ENCODE measurements at regions not wholly inside any gene's neighbourhood (a gene's known extent, or its start where the extent isn't known, plus 50 kb on each side); places are given as distances from the start of the nearest gene placed in this dataset.

GRCh38 chr20:6184086-6184485 lies 61.3 kb upstream of the FERMT1 start:
- ChIA-PET CTCF (interaction anchor here (0.6 to 1.5 kb wide), 7 partner anchors 12 to 453 kb away, joined by 3 to 6 read pairs (median 3); no protein-coding TSS in a partner anchor), POLR2A (no interaction called here)
- Mint-ChIP-seq H3K4me1 (peaks cover 4% of the 10 kb centered on the region; the same call in 1 of the 2 replicates), H3K4me3 (no peak overlapping the region), H3K9me3 (peaks cover 15% of the 10 kb centered on the region), H3K27me3 (ENCODE audit: low read depth) (no peaks in the 10 kb centered on the region), H3K36me3 (no peaks in the 10 kb centered on the region), H3K27ac (no peak overlapping the region)
- DNase-seq (ENCODE audit: low spot score) (peak; percentile 24), ATAC-seq (peak; percentile 78)
- TF ChIP-seq HMGA2 (CRISPR knock-in tag; IDR thresholded peaks at IDR 0.05), result no peak
- TF ChIP-seq CTCF (IDR thresholded peaks at IDR 0.05), result 0 out of 2 replicates have a peak, but pooled peaks have one; percentile 24
- no peak for TF ChIP-seq OVOL2 (CRISPR knock-in tag; IDR thresholded peaks at IDR 0.05; ENCODE audit: borderline replicate concordance)
- TF ChIP-seq, protein P1, sequence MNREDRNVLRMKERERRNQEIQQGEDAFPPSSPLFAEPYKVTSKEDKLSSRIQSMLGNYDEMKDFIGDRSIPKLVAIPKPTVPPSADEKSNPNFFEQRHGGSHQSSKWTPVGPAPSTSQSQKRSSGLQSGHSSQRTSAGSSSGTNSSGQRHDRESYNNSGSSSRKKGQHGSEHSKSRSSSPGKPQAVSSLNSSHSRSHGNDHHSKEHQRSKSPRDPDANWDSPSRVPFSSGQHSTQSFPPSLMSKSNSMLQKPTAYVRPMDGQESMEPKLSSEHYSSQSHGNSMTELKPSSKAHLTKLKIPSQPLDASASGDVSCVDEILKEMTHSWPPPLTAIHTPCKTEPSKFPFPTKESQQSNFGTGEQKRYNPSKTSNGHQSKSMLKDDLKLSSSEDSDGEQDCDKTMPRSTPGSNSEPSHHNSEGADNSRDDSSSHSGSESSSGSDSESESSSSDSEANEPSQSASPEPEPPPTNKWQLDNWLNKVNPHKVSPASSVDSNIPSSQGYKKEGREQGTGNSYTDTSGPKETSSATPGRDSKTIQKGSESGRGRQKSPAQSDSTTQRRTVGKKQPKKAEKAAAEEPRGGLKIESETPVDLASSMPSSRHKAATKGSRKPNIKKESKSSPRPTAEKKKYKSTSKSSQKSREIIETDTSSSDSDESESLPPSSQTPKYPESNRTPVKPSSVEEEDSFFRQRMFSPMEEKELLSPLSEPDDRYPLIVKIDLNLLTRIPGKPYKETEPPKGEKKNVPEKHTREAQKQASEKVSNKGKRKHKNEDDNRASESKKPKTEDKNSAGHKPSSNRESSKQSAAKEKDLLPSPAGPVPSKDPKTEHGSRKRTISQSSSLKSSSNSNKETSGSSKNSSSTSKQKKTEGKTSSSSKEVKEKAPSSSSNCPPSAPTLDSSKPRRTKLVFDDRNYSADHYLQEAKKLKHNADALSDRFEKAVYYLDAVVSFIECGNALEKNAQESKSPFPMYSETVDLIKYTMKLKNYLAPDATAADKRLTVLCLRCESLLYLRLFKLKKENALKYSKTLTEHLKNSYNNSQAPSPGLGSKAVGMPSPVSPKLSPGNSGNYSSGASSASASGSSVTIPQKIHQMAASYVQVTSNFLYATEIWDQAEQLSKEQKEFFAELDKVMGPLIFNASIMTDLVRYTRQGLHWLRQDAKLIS (CRISPR knock-in tag; IDR thresholded peaks at IDR 0.05; ENCODE audit: borderline replicate concordance), result no peak

- no peak for ATAC-seq
- no peak for TF ChIP-seq GABPB1 (CRISPR knock-in tag; IDR thresholded peaks at IDR 0.05)
- no peak for TF ChIP-seq NFE2L1 (CRISPR knock-in tag; IDR thresholded peaks at IDR 0.05)
- TF ChIP-seq JAZF1 (CRISPR knock-in tag; IDR thresholded peaks at IDR 0.05), result no peak
- TF ChIP-seq FOXK1 (CRISPR knock-in tag; IDR thresholded peaks at IDR 0.05), result no peak
- Mint-ChIP-seq H3K4me1 (peaks cover 4% of the 10 kb centered on the region; the same call in 1 of the 2 replicates), H3K27ac (no peak overlapping the region), H3K4me3 (no peak overlapping the region), H3K36me3 (no peaks in the 10 kb centered on the region), H3K27me3 (ENCODE audit: low read depth) (no peaks in the 10 kb centered on the region), H3K9me3 (peaks cover 12% of the 10 kb centered on the region)
- ChIA-PET CTCF (interaction anchor here (1.4 kb wide), 1 partner anchor 23 kb away, joined by 4 read pairs; no protein-coding TSS in a partner anchor), POLR2A (no interaction called here)
- DNase-seq (ENCODE audit: low spot score), result no peak
Measured at GRCh38 chr20:6180531-6180930, 57.7 kb upstream of the FERMT1 start.

DNA sequence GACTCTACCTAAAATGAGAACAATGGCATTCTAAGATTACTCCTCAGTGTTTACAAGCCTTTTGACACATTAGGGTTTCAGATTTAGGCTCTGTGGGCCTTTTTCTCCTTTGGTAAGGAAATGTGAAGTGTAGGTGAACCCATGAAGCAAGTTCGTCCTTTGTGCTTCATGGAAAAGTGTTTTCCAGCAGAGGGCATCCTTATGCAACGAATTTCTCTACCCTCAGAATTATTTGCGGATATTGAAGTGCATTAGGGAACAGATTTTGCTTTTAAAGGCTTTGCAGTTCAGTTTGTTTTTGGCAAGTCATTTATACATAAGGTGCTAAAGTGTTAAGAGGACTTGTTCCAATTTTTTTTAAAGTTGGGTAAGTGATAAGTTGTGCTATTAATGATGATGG lies 55.7 kb upstream of the FERMT1 start:
- Mint-ChIP-seq H3K27ac (no peak overlapping the region), H3K4me3 (no peak overlapping the region), H3K36me3 (no peaks in the 10 kb centered on the region), H3K27me3 (ENCODE audit: low read depth) (no peaks in the 10 kb centered on the region), H3K9me3 (peaks cover 8% of the 10 kb centered on the region), H3K4me1 (peaks cover 4% of the 10 kb centered on the region; the same call in 1 of the 2 replicates)
- ChIA-PET POLR2A (no interaction called here), CTCF (no interaction called here)
- DNase-seq (ENCODE audit: low spot score) (no peak), ATAC-seq (peak; percentile 67; the same call in 1 of the 2 replicates)
- TF ChIP-seq TEAD4 (CRISPR knock-in tag; IDR thresholded peaks at IDR 0.05), result no peak
- no peak for TF ChIP-seq JAZF1 (CRISPR knock-in tag; IDR thresholded peaks at IDR 0.05)
- TF ChIP-seq NFYB (CRISPR knock-in tag; conservative IDR thresholded peaks at IDR 0.05; ENCODE audit: low read depth), result no peak
- TF ChIP-seq, protein P2, sequence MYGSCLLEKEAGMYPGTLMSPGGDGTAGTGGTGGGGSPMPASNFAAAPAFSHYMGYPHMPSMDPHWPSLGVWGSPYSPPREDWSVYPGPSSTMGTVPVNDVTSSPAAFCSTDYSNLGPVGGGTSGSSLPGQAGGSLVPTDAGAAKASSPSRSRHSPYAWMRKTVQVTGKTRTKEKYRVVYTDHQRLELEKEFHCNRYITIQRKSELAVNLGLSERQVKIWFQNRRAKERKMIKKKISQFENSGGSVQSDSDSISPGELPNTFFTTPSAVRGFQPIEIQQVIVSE (CRISPR knock-in tag; IDR thresholded peaks at IDR 0.05; ENCODE audit: borderline replicate concordance), result no peak
- no peak for TF ChIP-seq MXD4 (CRISPR knock-in tag; IDR thresholded peaks at IDR 0.05; ENCODE audit: borderline replicate concordance)
- TF ChIP-seq TCF7 (CRISPR knock-in tag; IDR thresholded peaks at IDR 0.05; ENCODE audit: low read depth), result no peak
- no peak for TF ChIP-seq MLX (CRISPR knock-in tag; IDR thresholded peaks at IDR 0.05)
- TF ChIP-seq NR1H2 (CRISPR knock-in tag; IDR thresholded peaks at IDR 0.05), result no peak
- no peak for TF ChIP-seq NFATC4 (CRISPR knock-in tag; IDR thresholded peaks at IDR 0.05)
- no peak for TF ChIP-seq ZNF317 (CRISPR knock-in tag; IDR thresholded peaks at IDR 0.05; ENCODE audit: borderline replicate concordance, low read depth)
- TF ChIP-seq ARID4B (CRISPR knock-in tag; IDR thresholded peaks at IDR 0.05; ENCODE audit: borderline replicate concordance), result no peak
- no peak for TF ChIP-seq ESRRA (CRISPR knock-in tag; IDR thresholded peaks at IDR 0.05; ENCODE audit: borderline replicate concordance)
- TF ChIP-seq ETV6 (CRISPR knock-in tag; IDR thresholded peaks at IDR 0.05), result no peak
